ENCODE measurements at regions not wholly inside any gene's neighbourhood (a gene's known extent, or its start where the extent isn't known, plus 50 kb on each side); places are given as distances from the start of the nearest gene placed in this dataset.

- TF ChIP-seq, protein P1, sequence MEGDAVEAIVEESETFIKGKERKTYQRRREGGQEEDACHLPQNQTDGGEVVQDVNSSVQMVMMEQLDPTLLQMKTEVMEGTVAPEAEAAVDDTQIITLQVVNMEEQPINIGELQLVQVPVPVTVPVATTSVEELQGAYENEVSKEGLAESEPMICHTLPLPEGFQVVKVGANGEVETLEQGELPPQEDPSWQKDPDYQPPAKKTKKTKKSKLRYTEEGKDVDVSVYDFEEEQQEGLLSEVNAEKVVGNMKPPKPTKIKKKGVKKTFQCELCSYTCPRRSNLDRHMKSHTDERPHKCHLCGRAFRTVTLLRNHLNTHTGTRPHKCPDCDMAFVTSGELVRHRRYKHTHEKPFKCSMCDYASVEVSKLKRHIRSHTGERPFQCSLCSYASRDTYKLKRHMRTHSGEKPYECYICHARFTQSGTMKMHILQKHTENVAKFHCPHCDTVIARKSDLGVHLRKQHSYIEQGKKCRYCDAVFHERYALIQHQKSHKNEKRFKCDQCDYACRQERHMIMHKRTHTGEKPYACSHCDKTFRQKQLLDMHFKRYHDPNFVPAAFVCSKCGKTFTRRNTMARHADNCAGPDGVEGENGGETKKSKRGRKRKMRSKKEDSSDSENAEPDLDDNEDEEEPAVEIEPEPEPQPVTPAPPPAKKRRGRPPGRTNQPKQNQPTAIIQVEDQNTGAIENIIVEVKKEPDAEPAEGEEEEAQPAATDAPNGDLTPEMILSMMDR (conservative IDR thresholded peaks at IDR 0.05 in 1 of 2, IDR thresholded peaks at IDR 0.05 in 1 of 2; ENCODE audit: extremely low read depth in 1 of 2, insufficient read depth in 1 of 2, low read depth in 1 of 2, low read length in 2 of 2), result no peak
- no peak for TF ChIP-seq EZH2 (IDR thresholded peaks at IDR 0.05; ENCODE audit: borderline replicate concordance, low read length)
Observed at GRCh38 chr2:102940684-102941083, 178.9 kb downstream of the TMEM182 start.

All from mammary epithelial cell (primary cell).